HCT116 (cell line): ENCODE measurements at regions not wholly inside any gene's neighbourhood (a gene's known extent, or its start where the extent isn't known, plus 50 kb on each side); places are given as distances from the start of the nearest gene placed in this dataset.

Source experiments
- CTCF ChIP-seq, 3 experiments: fragments of 200-600 bp in 1 of 3; sonication (generic) in 1 of 3; IDR thresholded peaks in 2 of 3; conservative IDR thresholded peaks in 1 of 3; 2 replicates each; pipeline ENCODE4 v1.5.1; 2012 to 2017; ENCODE audit warnings: low read depth in 2 of 3, low read length in 2 of 3, antibody characterized with exemption in 1 of 3, borderline replicate concordance in 1 of 3, control low read depth in 1 of 3, mild to moderate bottlenecking in 1 of 3, mixed read lengths in 1 of 3, mixed run types in 1 of 3, moderate library complexity in 1 of 3; ENCODE audit not compliant: insufficient read depth in 1 of 3
- EZH2 ChIP-seq: fragments of 200-600 bp; sonication (generic); IDR thresholded peaks from 2 replicates; pipeline ENCODE4 v1.6.1; 2017; ENCODE audit warnings: antibody characterized with exemption, mixed run types
- EZH2phosphoT487 ChIP-seq: fragments of 200-600 bp; IDR thresholded peaks from 2 replicates; pipeline ENCODE4 v1.6.1; 2018; ENCODE audit warnings: antibody characterized with exemption, borderline replicate concordance
- FOSL1 ChIP-seq: IDR thresholded peaks from 2 replicates; pipeline ENCODE4 v1.6.1; 2012; ENCODE audit warnings: low read depth
- JUND ChIP-seq: IDR thresholded peaks from 2 replicates; pipeline ENCODE4 v1.6.1; 2012
- POLR2A ChIP-seq: IDR thresholded peaks from 2 replicates; pipeline ENCODE4 v1.7.0; 2011; ENCODE audit warnings: borderline replicate concordance; ENCODE audit not compliant: insufficient read depth, insufficient read length; ENCODE audit errors: extremely low read depth
- POLR2AphosphoS5 ChIP-seq: IDR thresholded peaks from 2 replicates; pipeline ENCODE4 v1.6.1; 2011; ENCODE audit warnings: mild to moderate bottlenecking, low read depth, low read length, moderate library complexity
- SIN3A ChIP-seq: IDR thresholded peaks from 2 replicates; pipeline ENCODE4 v1.6.1; 2012; ENCODE audit warnings: low read depth
- SP1 ChIP-seq: IDR thresholded peaks from 2 replicates; pipeline ENCODE4 v1.6.1; 2012; ENCODE audit warnings: low read depth
- TCF7L2 ChIP-seq: IDR thresholded peaks from 2 replicates; pipeline ENCODE4 v1.7.0; 2011; ENCODE audit warnings: borderline replicate concordance, inconsistent platforms; ENCODE audit not compliant: insufficient read depth, insufficient read length; ENCODE audit errors: extremely low read depth
- ZNF274 ChIP-seq: fragments of 200-500 bp; sonication (Bioruptor generic); IDR thresholded peaks from 2 replicates; pipeline ENCODE4 v1.6.1; 2014; ENCODE audit warnings: mild to moderate bottlenecking, low read depth, low read length, inconsistent platforms
- TF ChIP-seq, protein P1 (sequence below): IDR thresholded peaks from 2 replicates; pipeline ENCODE4 v1.6.1; 2012; ENCODE audit warnings: low read depth
- TF ChIP-seq, protein P2 (sequence below): IDR thresholded peaks from 2 replicates; pipeline ENCODE4 v1.6.1; 2012

- TF ChIP-seq POLR2A (no peak), SP1 (no peak), CTCF (IDR thresholded peaks at IDR 0.05 in 2 of 3, conservative IDR thresholded peaks at IDR 0.05 in 1 of 3; ENCODE audit: borderline replicate concordance in 1 of 3, insufficient read depth in 1 of 3, low read depth in 2 of 3, low read length in 2 of 3) (no peak), POLR2AphosphoS5 (no peak), EZH2 (no peak), TCF7L2 (no peak), FOSL1 (no peak), ZNF274 (no peak), SIN3A (no peak), JUND (no peak), EZH2phosphoT487 (no peak)
- TF ChIP-seq, protein P1, sequence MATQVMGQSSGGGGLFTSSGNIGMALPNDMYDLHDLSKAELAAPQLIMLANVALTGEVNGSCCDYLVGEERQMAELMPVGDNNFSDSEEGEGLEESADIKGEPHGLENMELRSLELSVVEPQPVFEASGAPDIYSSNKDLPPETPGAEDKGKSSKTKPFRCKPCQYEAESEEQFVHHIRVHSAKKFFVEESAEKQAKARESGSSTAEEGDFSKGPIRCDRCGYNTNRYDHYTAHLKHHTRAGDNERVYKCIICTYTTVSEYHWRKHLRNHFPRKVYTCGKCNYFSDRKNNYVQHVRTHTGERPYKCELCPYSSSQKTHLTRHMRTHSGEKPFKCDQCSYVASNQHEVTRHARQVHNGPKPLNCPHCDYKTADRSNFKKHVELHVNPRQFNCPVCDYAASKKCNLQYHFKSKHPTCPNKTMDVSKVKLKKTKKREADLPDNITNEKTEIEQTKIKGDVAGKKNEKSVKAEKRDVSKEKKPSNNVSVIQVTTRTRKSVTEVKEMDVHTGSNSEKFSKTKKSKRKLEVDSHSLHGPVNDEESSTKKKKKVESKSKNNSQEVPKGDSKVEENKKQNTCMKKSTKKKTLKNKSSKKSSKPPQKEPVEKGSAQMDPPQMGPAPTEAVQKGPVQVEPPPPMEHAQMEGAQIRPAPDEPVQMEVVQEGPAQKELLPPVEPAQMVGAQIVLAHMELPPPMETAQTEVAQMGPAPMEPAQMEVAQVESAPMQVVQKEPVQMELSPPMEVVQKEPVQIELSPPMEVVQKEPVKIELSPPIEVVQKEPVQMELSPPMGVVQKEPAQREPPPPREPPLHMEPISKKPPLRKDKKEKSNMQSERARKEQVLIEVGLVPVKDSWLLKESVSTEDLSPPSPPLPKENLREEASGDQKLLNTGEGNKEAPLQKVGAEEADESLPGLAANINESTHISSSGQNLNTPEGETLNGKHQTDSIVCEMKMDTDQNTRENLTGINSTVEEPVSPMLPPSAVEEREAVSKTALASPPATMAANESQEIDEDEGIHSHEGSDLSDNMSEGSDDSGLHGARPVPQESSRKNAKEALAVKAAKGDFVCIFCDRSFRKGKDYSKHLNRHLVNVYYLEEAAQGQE: no peak
- TF ChIP-seq, protein P2, sequence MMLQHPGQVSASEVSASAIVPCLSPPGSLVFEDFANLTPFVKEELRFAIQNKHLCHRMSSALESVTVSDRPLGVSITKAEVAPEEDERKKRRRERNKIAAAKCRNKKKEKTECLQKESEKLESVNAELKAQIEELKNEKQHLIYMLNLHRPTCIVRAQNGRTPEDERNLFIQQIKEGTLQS: no peak
Measured at GRCh38 chr6:149201068-149201655, 116.3 kb upstream of the TAB2 start.
